GM12865 (cell line): ENCODE measurements at regions not wholly inside any gene's neighbourhood (a gene's known extent, or its start where the extent isn't known, plus 50 kb on each side); places are given as distances from the start of the nearest gene placed in this dataset.
"Not testable (repeated sequence)": the region's sequence is repeated elsewhere in the genome, so short reads cannot be mapped to it uniquely, and the experiment has no call there.

Source experiments
- DNase-seq: peaks from one replicate; pipeline ENCODE4 v3.0.0; 2010; ENCODE audit warnings: low read depth
- H3K4me3 ChIP-seq: 2 replicates; pipeline ENCODE4 v1.5.1; 2011; ENCODE audit warnings: mild to moderate bottlenecking, low read depth, low read length, control low read depth
- CTCF ChIP-seq: IDR thresholded peaks from 2 replicates; pipeline ENCODE4 v1.5.1; 2011; ENCODE audit warnings: low read length, control low read depth, low read depth, inconsistent platforms; ENCODE audit not compliant: insufficient read depth; ENCODE audit errors: missing control alignments

DNA sequence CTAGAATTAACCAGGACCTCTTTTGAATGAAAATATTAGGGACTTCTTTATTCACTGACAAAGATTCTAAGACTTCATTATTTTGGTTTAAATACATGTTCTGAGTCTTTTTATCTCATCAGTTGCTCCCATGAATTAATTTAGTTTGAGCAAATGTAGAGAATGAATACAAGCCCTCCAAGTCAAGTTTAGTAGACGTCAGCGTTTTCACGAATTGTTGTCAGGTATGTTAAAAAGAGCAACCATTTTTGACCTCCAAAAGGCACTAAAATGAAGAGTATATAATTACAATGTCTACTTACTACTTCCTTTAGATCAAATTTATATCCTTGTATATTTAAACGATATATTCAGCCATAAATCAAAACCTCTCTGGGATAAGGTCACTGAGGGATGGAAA is 809.3 kb upstream of the CDH6 start:
- no peak for TF ChIP-seq CTCF
- H3K4me3 ChIP-seq: no peak overlapping the region
- no peak for DNase-seq

GRCh38 chr5:30380228-30380627 is 813.3 kb upstream of the CDH6 start:
- no peak overlapping the region for H3K4me3 ChIP-seq
- DNase-seq: no peak
- no peak for TF ChIP-seq CTCF

GRCh38 chr5:30376848-30377247 is 816.6 kb upstream of the CDH6 start:
- no peak for DNase-seq
- TF ChIP-seq CTCF: no peak
- H3K4me3 ChIP-seq: no peak overlapping the region

DNA sequence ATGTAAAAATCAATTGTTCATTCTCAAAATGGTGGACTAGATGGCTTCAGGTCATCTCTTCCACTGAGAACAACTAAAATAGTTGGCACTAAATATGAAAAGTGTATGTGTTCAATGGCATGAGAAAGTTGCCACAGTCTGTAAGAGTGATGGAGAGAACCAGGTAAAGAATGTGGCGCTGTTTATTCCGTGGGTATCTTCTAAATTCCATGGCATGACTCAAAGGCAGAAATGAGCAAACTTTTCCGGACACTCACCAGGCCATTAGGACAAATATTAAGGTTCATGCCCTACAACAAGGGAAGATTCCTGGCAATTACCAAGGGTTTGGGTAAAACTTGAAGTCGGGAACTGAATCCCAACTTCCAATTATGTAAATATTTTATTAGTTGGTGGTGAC is 825.4 kb upstream of the CDH6 start:
- no peak for TF ChIP-seq CTCF
- no peak overlapping the region for H3K4me3 ChIP-seq
- no peak for DNase-seq

- DNase-seq, H3K4me3 ChIP-seq: not testable (repeated sequence)
These were observed 828.5 kb upstream of the CDH6 start for GRCh38 chr5:30365031-30365430.

DNA sequence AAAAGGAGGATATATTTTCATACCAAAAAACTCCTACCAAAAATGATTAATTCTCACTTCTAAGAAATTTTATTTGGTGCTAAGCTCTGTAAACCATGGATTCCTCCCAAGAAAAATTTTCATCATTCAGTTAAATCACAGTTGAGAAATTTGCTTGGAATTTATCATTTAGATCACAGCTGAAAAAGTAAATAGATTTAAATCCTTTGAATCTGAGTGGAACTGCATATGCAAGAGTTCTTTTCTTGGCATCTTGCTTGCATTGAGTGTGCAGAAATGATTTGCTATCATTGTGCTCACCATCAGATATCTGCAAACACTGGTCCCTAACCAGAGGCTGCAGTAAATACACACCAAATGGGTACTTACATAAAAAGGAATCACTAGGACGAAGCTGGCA is 836.1 kb upstream of the CDH6 start:
- H3K4me3 ChIP-seq: no peak overlapping the region
- no peak for TF ChIP-seq CTCF
- no peak for DNase-seq

- H3K4me3 ChIP-seq: no peak overlapping the region
- TF ChIP-seq CTCF: no peak
- no peak for DNase-seq
These were observed 837.8 kb upstream of the CDH6 start for GRCh38 chr5:30355675-30356074.

- DNase-seq: no peak
- no peak overlapping the region for H3K4me3 ChIP-seq
- no peak for TF ChIP-seq CTCF
These were observed 845.6 kb upstream of the CDH6 start for GRCh38 chr5:30347858-30348257.

- H3K4me3 ChIP-seq, DNase-seq: not testable (repeated sequence)
These were observed 847.7 kb upstream of the CDH6 start for GRCh38 chr5:30345539-30346345.
